ENCODE measurements at regions not wholly inside any gene's neighbourhood (a gene's known extent, or its start where the extent isn't known, plus 50 kb on each side); places are given as distances from the start of the nearest gene placed in this dataset.

DNA sequence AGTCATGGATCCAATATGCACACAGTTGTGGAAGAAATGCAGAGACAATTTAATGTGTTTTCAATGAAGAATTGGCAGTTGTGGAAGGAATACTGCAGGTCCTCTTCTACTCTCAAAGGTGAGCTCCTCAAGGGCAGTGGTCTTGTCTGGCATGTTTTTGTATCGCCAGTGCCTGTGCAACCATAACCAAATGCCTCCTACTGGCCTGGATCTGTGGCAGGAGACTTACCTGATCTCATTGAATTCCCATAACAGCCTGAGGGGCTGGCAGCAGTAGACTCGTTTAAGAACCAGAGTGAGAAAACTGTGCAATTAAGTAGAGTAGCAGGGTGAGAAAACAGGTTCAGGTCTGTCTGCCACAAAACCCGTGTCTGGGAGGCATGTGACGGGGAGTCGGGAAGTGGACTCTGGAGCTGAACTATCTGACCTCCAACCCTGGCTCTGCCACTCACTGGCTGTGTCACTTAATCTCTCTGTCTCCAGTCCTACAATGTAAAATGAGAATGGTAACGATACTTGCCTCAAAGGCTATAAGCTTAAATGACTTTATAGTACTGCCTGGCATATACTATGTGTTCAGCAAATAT, 268.2 kb upstream of the SSTR1 start:
- DNase-seq (ENCODE audit: low read depth): no peak
- TF ChIP-seq, protein P1, sequence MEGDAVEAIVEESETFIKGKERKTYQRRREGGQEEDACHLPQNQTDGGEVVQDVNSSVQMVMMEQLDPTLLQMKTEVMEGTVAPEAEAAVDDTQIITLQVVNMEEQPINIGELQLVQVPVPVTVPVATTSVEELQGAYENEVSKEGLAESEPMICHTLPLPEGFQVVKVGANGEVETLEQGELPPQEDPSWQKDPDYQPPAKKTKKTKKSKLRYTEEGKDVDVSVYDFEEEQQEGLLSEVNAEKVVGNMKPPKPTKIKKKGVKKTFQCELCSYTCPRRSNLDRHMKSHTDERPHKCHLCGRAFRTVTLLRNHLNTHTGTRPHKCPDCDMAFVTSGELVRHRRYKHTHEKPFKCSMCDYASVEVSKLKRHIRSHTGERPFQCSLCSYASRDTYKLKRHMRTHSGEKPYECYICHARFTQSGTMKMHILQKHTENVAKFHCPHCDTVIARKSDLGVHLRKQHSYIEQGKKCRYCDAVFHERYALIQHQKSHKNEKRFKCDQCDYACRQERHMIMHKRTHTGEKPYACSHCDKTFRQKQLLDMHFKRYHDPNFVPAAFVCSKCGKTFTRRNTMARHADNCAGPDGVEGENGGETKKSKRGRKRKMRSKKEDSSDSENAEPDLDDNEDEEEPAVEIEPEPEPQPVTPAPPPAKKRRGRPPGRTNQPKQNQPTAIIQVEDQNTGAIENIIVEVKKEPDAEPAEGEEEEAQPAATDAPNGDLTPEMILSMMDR (IDR thresholded peaks at IDR 0.05; ENCODE audit: control insufficient read depth, extremely low read depth, insufficient read depth): no peak
- H3K4me3 ChIP-seq (ENCODE audit: low read depth, low read length): no peak overlapping the region

GRCh38 chr14:37945959-37946358, 261.7 kb upstream of the SSTR1 start:
- DNase-seq (ENCODE audit: low read depth): no peak
- TF ChIP-seq, protein P1 (IDR thresholded peaks at IDR 0.05; ENCODE audit: control insufficient read depth, extremely low read depth, insufficient read depth): no peak
- no peak overlapping the region for H3K4me3 ChIP-seq (ENCODE audit: low read depth, low read length)

- DNase-seq (ENCODE audit: low read depth): no peak
- no peak overlapping the region for H3K4me3 ChIP-seq (ENCODE audit: low read depth, low read length)
- TF ChIP-seq, protein P1 (IDR thresholded peaks at IDR 0.05; ENCODE audit: control insufficient read depth, extremely low read depth, insufficient read depth): no peak
These were observed 260.9 kb upstream of the SSTR1 start for GRCh38 chr14:37946819-37947218.

- TF ChIP-seq, protein P1 (IDR thresholded peaks at IDR 0.05; ENCODE audit: control insufficient read depth, extremely low read depth, insufficient read depth): no peak
- no peak overlapping the region for H3K4me3 ChIP-seq (ENCODE audit: low read depth, low read length)
- DNase-seq (ENCODE audit: low read depth): no peak
These were observed 259.4 kb upstream of the SSTR1 start for GRCh38 chr14:37948266-37948665.

DNA sequence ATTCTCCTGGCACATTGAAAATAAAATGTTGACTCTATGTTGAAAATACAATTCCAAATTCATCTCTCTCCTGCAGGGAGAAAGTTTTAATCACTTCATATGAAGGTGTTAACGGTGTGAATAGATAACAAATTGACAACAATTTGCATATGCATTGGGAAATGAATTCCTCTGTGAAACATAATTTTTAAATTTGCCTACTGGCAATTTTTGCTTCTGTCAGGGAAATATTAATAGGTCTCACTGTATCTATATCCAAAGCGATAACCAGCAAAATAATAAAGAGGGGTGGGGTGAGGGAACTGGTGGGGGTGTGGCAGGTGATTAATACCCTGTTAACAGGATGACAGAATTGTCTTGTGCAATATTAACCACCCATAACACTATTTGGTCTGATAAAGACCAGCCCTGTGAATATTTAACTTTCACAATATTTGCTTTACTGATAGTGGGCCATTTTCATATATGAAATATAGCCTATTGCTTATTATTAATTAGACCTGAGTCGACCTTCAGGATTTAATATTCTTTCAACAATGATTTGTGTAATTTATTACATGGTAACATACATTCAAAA, 239.0 kb upstream of the SSTR1 start:
- no peak overlapping the region for H3K4me3 ChIP-seq (ENCODE audit: low read depth, low read length)
- TF ChIP-seq, protein P1 (IDR thresholded peaks at IDR 0.05; ENCODE audit: control insufficient read depth, extremely low read depth, insufficient read depth): no peak
- DNase-seq (ENCODE audit: low read depth): no peak

- H3K4me3 ChIP-seq (ENCODE audit: low read depth, low read length): no peak overlapping the region
- DNase-seq (ENCODE audit: low read depth): no peak
- TF ChIP-seq, protein P1 (IDR thresholded peaks at IDR 0.05; ENCODE audit: control insufficient read depth, extremely low read depth, insufficient read depth): no peak
These were observed 238.2 kb upstream of the SSTR1 start for GRCh38 chr14:37969511-37969979.

DNA sequence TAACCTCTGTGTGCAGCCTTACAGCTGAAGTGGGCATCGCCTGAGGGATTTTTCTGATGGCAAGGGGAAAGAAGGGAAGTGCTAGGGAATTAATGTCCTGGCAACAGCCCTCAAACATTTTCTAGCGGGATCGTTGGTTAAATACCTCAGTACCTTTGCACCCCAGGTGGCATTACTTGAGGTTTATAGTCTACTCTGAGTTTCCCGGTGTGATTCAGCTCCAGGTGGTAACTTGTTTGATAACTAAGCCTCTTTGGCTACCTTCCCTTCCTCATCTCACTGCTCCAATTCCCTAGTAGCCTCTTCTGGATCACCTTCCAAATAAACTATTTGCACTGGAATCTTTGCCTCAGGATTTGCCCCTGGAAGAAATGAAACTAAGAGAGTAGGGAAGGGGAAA, 237.0 kb upstream of the SSTR1 start:
- TF ChIP-seq, protein P1 (IDR thresholded peaks at IDR 0.05; ENCODE audit: control insufficient read depth, extremely low read depth, insufficient read depth): no peak
- peak; percentile 2 for DNase-seq (ENCODE audit: low read depth)

More for the DNA sequence above, 237.0 kb upstream of the SSTR1 start:
- H3K4me3 ChIP-seq (ENCODE audit: low read depth, low read length): no peak overlapping the region
